HEK293T (cell line): ENCODE measurements at regions not wholly inside any gene's neighbourhood (a gene's known extent, or its start where the extent isn't known, plus 50 kb on each side); places are given as distances from the start of the nearest gene placed in this dataset.

ENCODE experiments used
- CTCF ChIA-PET: fragments of 350-600 bp; formaldehyde crosslinking; extraction: SDS; loops from one replicate; lab custom pipeline; 2021; ENCODE audit warnings: antibody characterized with exemption, inconsistent platforms; lab: Yijun Ruan, JAX
- POLR2A ChIA-PET: fragments of 350-600 bp; formaldehyde crosslinking; extraction: SDS; loops from one replicate; lab custom pipeline; 2020; ENCODE audit warnings: antibody characterized with exemption, inconsistent platforms; lab: Yijun Ruan, JAX
- DNase-seq: peaks from one replicate; pipeline ENCODE4 v3.0.0; 2012; ENCODE audit warnings: mixed read lengths; ENCODE audit errors: extremely low spot score
- ARNT ChIP-seq: fragments of 450-650 bp; IDR thresholded peaks from 2 replicates; pipeline ENCODE4 v1.6.1; 2017; ENCODE audit warnings: mild to moderate bottlenecking
- BHLHE40 ChIP-seq: fragments of 450-650 bp; IDR thresholded peaks from 2 replicates; pipeline ENCODE4 v1.6.1; 2016; ENCODE audit warnings: mild to moderate bottlenecking, moderate library complexity, borderline replicate concordance
- CTBP1 ChIP-seq: fragments of 450-650 bp; IDR thresholded peaks from 2 replicates; pipeline ENCODE4 v1.6.1; 2016; ENCODE audit warnings: borderline replicate concordance
- ELF4 ChIP-seq: fragments of 450-650 bp; IDR thresholded peaks from 2 replicates; pipeline ENCODE4 v1.6.1; 2017; ENCODE audit warnings: antibody characterized with exemption
- FOXA1 ChIP-seq: fragments of 450-650 bp; IDR thresholded peaks from 2 replicates; pipeline ENCODE4 v1.6.1; 2016; ENCODE audit warnings: mild to moderate bottlenecking
- FOXK2 ChIP-seq: fragments of 450-650 bp; IDR thresholded peaks from 2 replicates; pipeline ENCODE4 v1.6.1; 2016; ENCODE audit warnings: mild to moderate bottlenecking
- FOXM1 ChIP-seq: fragments of 450-650 bp; IDR thresholded peaks from 2 replicates; pipeline ENCODE4 v1.6.1; 2017; ENCODE audit warnings: mild to moderate bottlenecking, borderline replicate concordance
- HDGF ChIP-seq: fragments of 450-650 bp; IDR thresholded peaks from 2 replicates; pipeline ENCODE4 v1.6.1; 2017; ENCODE audit warnings: antibody characterized with exemption, borderline replicate concordance
- L3MBTL2 ChIP-seq: fragments of 450-650 bp; conservative IDR thresholded peaks from 2 replicates; pipeline ENCODE4 v1.6.1; 2016; ENCODE audit warnings: mild to moderate bottlenecking
- LEF1 ChIP-seq: fragments of 450-650 bp; IDR thresholded peaks from 2 replicates; pipeline ENCODE4 v1.6.1; 2017; ENCODE audit warnings: mild to moderate bottlenecking, borderline replicate concordance
- NFRKB ChIP-seq: fragments of 450-650 bp; IDR thresholded peaks from 2 replicates; pipeline ENCODE4 v1.6.1; 2016; ENCODE audit warnings: mild to moderate bottlenecking, moderate library complexity
- PKNOX1 ChIP-seq: fragments of 450-650 bp; IDR thresholded peaks from 2 replicates; pipeline ENCODE4 v1.6.1; 2016
- SP1 ChIP-seq: fragments of 450-650 bp; IDR thresholded peaks from 2 replicates; pipeline ENCODE4 v1.6.1; 2017
- SUZ12 ChIP-seq: fragments of 450-650 bp; IDR thresholded peaks from 2 replicates; pipeline ENCODE4 v1.6.1; 2016; ENCODE audit warnings: mild to moderate bottlenecking
- TARDBP ChIP-seq: fragments of 450-650 bp; IDR thresholded peaks from 2 replicates; pipeline ENCODE4 v1.6.1; 2016
- ZNF384 ChIP-seq: fragments of 450-650 bp; IDR thresholded peaks from 2 replicates; pipeline ENCODE4 v1.6.1; 2016

GRCh38 chr5:57094753-57095683, 78.8 kb upstream of the GPBP1 start:
- DNase-seq = no peak
- POLR2A ChIA-PET = interaction anchor here (1.9 kb wide), 1 partner anchor 185 kb away, joined by 6 read pairs; the partner anchor contains the start of gene SETD9
- CTCF ChIA-PET = interaction anchor here (0.6 to 2.6 kb wide), 4 partner anchors 11 to 194 kb away, joined by 3 to 14 read pairs (median 4); no protein-coding TSS in a partner anchor
- no peak for TF ChIP-seq L3MBTL2
- TF ChIP-seq ELF4 = no peak
- no peak for TF ChIP-seq HDGF
- no peak for TF ChIP-seq ZNF384
- TF ChIP-seq CTBP1 = no peak
- no peak for TF ChIP-seq ARNT
- no peak for TF ChIP-seq FOXM1
- no peak for TF ChIP-seq FOXA1
- no peak for TF ChIP-seq NFRKB
- no peak for TF ChIP-seq LEF1
- no peak for TF ChIP-seq PKNOX1
- no peak for TF ChIP-seq BHLHE40
- no peak for TF ChIP-seq SUZ12
- TF ChIP-seq SP1 = no peak
- no peak for TF ChIP-seq TARDBP
- TF ChIP-seq FOXK2 = no peak

- TF ChIP-seq ZNF384 (no peak), FOXM1 (no peak), FOXA1 (no peak), HDGF (no peak), SP1 (no peak)
- no peak for DNase-seq
- ChIA-PET POLR2A (no interaction called here), CTCF (no interaction called here)
Measured at GRCh38 chr5:57097526-57097925, 76.3 kb upstream of the GPBP1 start.

- no peak for DNase-seq
- CTCF ChIA-PET = no interaction called here
- POLR2A ChIA-PET = no interaction called here
- TF ChIP-seq ARNT = no peak
- no peak for TF ChIP-seq NFRKB
- TF ChIP-seq CTBP1 = no peak
- no peak for TF ChIP-seq TARDBP
- no peak for TF ChIP-seq L3MBTL2
- no peak for TF ChIP-seq LEF1
- TF ChIP-seq ELF4 = no peak
- no peak for TF ChIP-seq FOXA1
- TF ChIP-seq SP1 = no peak
- TF ChIP-seq BHLHE40 = no peak
- TF ChIP-seq SUZ12 = no peak
- no peak for TF ChIP-seq ZNF384
- no peak for TF ChIP-seq FOXM1
- no peak for TF ChIP-seq PKNOX1
- no peak for TF ChIP-seq HDGF
- no peak for TF ChIP-seq FOXK2
Measured at GRCh38 chr5:57102189-57102904, 71.5 kb upstream of the GPBP1 start.

GRCh38 chr5:57102905-57103255, 71.0 kb upstream of the GPBP1 start:
- no peak for DNase-seq
- TF ChIP-seq FOXA1 (no peak), FOXK2 (no peak), SUZ12 (no peak), L3MBTL2 (no peak), PKNOX1 (no peak), BHLHE40 (no peak), FOXM1 (no peak), TARDBP (no peak), NFRKB (no peak), LEF1 (no peak), ELF4 (no peak), HDGF (no peak), ARNT (no peak), CTBP1 (no peak), ZNF384 (no peak)
- POLR2A ChIA-PET = no interaction called here
- CTCF ChIA-PET = no interaction called here

GRCh38 chr5:57103317-57103907, 70.4 kb upstream of the GPBP1 start:
- ChIA-PET CTCF (no interaction called here), POLR2A (no interaction called here)
- TF ChIP-seq FOXA1 (no peak), PKNOX1 (no peak), CTBP1 (no peak), TARDBP (no peak), ZNF384 (no peak), SUZ12 (no peak), ARNT (no peak), FOXM1 (no peak), ELF4 (no peak), BHLHE40 (no peak), L3MBTL2 (no peak), SP1 (no peak), LEF1 (no peak), HDGF (no peak), FOXK2 (no peak), NFRKB (no peak)
- no peak for DNase-seq
